ENCODE measurements at regions not wholly inside any gene's neighbourhood (a gene's known extent, or its start where the extent isn't known, plus 50 kb on each side); places are given as distances from the start of the nearest gene placed in this dataset.
"Not testable (repeated sequence)": the region's sequence is repeated elsewhere in the genome, so short reads cannot be mapped to it uniquely, and the experiment has no call there.

DNA sequence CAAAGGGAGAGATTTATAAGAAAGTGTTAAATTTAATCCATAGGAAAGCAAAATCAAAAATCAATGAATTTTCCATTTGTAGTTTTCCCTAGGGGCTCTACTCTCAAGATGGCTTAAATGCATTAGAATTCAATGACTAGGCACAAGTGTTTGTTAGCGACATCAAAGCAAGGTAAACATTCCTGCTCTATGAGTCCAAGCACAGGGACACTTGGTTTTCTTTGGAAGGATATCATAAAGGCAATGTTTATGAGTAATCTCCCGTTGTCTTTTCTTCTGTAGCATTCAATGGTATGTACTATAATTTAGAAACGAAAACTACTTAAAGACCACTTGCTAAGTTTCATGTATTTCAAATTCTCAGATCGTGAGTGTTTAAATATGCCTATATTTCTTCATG is 54.8 kb upstream of the ZNF717 start:
- H3K9me3 ChIP-seq; H3K9ac ChIP-seq (ENCODE audit: low read depth in 2 of 2, low read length in 2 of 2); H3K4me1 ChIP-seq; intact Hi-C loops (cut with DNase I); DNase-seq; H3K27me3 ChIP-seq; H3K4me3 ChIP-seq; H3K27ac ChIP-seq; H3K36me3 ChIP-seq: not testable (repeated sequence)

DNA sequence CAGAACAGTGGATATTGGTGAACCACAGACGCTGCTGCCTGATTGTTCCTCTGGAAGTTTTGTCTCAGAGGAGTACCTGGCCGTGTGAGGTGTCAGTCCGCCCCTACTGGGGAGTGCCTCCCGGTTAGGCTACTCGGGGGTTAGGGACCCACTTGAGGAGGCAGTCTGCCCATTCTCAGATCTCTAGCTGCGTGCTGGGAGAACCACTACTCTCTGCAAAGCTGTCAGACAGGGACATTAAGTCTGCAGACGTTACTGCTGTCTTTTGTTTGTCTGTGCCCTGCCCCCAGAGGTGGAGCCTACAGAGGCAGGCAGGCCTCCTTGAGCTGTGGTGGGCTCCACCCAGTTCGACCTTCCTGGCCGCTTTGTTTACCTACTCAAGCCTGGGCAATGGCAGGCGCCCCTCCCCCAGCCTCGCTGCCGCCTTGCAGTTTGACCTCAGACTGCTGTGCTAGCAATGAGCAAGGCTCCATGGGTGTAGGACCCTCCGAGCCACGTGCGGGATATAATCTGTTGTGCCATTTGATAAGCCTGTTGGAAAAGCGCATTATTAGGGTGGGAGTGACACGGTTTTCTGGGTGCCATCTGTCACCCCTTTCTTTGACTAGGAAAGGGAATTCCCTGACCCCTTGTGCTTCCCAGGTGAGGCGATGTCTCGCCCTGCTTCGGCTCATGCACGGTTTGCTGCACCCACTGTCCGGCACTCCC is 65.1 kb upstream of the ZNF717 start:
- H3K9ac ChIP-seq (ENCODE audit: low read depth in 2 of 2, low read length in 2 of 2); H3K4me1 ChIP-seq; H3K27me3 ChIP-seq; DNase-seq; H3K9me3 ChIP-seq; intact Hi-C loops (cut with DNase I); H3K36me3 ChIP-seq; H3K27ac ChIP-seq; H3K4me3 ChIP-seq: not testable (repeated sequence)

DNA sequence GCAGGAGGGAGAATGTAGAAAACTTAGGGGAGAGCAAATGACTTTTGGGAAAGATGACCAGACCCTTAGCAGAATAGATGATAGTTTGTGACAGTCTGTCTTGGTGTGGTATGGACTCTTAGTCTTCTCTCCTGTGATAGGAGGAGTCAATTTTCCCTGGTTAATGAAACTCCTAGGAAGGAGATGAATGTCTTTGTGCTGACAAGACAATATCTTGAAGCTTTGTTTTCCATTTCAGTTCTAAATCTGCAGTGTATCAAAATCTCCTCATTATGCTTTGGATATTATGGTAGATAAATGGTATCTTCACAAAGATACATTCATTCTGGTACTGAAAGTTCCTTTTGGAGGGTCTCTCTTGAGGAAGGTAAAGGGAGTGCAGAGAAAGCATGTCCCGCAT is 77.8 kb upstream of the ZNF717 start:
- intact Hi-C loops (cut with DNase I), result no loop called here
- H3K36me3 ChIP-seq, result no peaks in the 10 kb centered on the region

DNA sequence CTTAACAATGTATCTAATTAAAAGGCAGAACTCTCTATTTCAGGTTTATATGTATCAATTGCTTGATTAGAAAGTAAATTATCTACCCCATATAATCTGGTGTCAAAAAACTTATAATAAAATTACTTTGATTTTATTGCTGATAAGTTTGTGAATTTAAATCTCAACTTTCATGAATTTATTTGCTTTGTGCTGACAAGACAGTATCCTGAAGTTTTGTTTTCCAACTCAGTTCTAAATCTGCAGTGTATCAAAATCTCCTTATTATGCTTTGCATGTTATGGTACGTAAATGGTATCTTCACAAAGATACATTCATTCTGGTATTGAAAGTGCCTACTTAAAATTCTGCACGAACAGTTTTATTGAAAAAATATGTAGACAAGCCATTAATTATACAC is 78.5 kb upstream of the ZNF717 start:
- Histone ChIP-seq H3K4me3 (no peak overlapping the region), H3K36me3 (no peaks in the 10 kb centered on the region), H3K9me3 (no peaks in the 10 kb centered on the region), H3K27me3 (no peaks in the 10 kb centered on the region), H3K9ac (ENCODE audit: low read depth in 2 of 2, low read length in 2 of 2) (no peak overlapping the region), H3K27ac (no peak overlapping the region), H3K4me1 (no peaks in the 10 kb centered on the region)
- no peak for DNase-seq
- intact Hi-C loops (cut with DNase I), result no loop called here
- TF ChIP-seq, protein P1, sequence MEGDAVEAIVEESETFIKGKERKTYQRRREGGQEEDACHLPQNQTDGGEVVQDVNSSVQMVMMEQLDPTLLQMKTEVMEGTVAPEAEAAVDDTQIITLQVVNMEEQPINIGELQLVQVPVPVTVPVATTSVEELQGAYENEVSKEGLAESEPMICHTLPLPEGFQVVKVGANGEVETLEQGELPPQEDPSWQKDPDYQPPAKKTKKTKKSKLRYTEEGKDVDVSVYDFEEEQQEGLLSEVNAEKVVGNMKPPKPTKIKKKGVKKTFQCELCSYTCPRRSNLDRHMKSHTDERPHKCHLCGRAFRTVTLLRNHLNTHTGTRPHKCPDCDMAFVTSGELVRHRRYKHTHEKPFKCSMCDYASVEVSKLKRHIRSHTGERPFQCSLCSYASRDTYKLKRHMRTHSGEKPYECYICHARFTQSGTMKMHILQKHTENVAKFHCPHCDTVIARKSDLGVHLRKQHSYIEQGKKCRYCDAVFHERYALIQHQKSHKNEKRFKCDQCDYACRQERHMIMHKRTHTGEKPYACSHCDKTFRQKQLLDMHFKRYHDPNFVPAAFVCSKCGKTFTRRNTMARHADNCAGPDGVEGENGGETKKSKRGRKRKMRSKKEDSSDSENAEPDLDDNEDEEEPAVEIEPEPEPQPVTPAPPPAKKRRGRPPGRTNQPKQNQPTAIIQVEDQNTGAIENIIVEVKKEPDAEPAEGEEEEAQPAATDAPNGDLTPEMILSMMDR (IDR thresholded peaks at IDR 0.05), result no peak

More for the DNA sequence above, 77.8 kb upstream of the ZNF717 start:
- no peak for DNase-seq
- no peak overlapping the region for H3K27ac ChIP-seq
- TF ChIP-seq, protein P1 (IDR thresholded peaks at IDR 0.05), result no peak
- H3K9me3 ChIP-seq, result no peaks in the 10 kb centered on the region
- H3K4me1 ChIP-seq, result no peaks in the 10 kb centered on the region
- no peaks in the 10 kb centered on the region for H3K27me3 ChIP-seq
- H3K4me3 ChIP-seq, result no peak overlapping the region
- no peak overlapping the region for H3K9ac ChIP-seq (ENCODE audit: low read depth in 2 of 2, low read length in 2 of 2)

DNA sequence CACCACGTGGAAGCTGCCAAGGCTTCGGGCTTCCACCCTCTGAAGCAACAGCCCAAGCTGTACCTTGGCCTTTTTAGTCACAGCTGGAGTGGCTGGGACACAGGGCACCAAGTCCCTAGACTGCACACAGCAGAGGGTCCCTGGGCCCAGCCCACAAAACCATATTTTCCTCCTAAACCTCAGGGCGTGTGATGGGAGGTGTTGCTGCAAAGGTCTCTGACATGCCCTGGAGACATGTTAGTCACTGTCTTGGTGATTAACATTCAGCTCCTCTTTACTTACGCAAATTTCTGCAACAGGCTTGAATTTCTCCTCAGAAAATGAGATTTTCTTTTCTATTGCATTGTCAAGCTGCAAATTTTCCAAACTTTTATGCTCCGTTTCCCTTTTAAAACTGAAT is 98.4 kb upstream of the ZNF717 start:
- DNase-seq; H3K9me3 ChIP-seq; intact Hi-C loops (cut with DNase I); H3K27me3 ChIP-seq; H3K4me3 ChIP-seq; H3K4me1 ChIP-seq; H3K27ac ChIP-seq; H3K9ac ChIP-seq (ENCODE audit: low read depth in 2 of 2, low read length in 2 of 2); H3K36me3 ChIP-seq: not testable (repeated sequence)

DNA sequence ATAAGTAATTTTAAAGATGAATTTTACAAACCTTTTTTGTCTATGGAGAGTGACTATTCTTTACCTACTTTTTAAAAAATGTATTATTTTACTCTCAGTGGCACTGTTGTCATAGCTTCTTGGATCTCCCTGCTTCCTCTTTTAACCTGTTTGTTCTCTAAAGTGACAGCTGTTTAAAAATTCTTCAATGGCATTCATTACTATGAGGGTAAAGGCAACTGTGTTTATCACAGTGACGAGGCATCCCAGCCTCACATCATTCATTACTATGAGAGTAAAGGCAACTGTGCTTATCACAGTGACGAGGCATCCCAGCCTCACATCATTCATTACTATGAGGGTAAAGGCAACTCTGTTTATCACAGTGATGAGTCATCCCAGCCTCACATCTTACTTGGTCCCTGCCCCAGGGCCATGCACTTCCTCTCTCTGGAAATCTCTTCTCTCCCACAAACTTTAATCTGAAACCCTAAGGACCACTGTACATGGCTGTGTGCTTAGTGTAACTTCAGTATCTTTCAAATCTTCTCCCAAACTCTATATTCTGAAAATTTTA is 101.7 kb upstream of the ZNF717 start:
- Histone ChIP-seq H3K36me3 (no peaks in the 10 kb centered on the region), H3K4me3 (no peak overlapping the region), H3K4me1 (no peaks in the 10 kb centered on the region), H3K27ac (no peak overlapping the region), H3K9me3 (peaks cover 3% of the 10 kb centered on the region), H3K27me3 (no peaks in the 10 kb centered on the region), H3K9ac (ENCODE audit: low read depth in 2 of 2, low read length in 2 of 2) (no peak overlapping the region)
- intact Hi-C loops (cut with DNase I), result no loop called here
- TF ChIP-seq, protein P1 (IDR thresholded peaks at IDR 0.05), result no peak
- no peak for DNase-seq

DNA sequence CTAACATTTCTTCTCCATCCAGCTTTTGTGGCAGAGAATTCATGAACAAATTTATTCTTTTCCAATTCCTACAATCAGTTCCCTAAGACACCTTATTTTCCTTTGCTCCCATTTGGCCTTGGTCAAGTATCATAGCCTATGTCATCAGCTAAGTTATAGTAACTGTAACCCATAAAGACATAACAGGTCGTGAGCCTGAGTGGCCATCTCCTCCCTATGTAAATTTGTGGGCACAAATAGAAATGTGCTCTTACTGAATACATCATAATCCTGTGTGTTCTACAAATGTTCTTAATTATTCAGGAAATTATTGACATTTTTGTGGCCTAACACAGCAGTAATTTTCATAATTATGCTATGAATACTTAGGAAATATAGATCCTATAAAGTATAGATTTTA is 108.9 kb upstream of the ZNF717 start:
- TF ChIP-seq, protein P1 (IDR thresholded peaks at IDR 0.05), result no peak
- intact Hi-C loops (cut with DNase I), result no loop called here
- H3K9me3 ChIP-seq, result no peaks in the 10 kb centered on the region
- no peaks in the 10 kb centered on the region for H3K4me1 ChIP-seq
- no peak for DNase-seq
- H3K4me3 ChIP-seq, result no peak overlapping the region
- H3K36me3 ChIP-seq, result no peaks in the 10 kb centered on the region
- H3K9ac ChIP-seq (ENCODE audit: low read depth in 2 of 2, low read length in 2 of 2), result no peak overlapping the region
- H3K27me3 ChIP-seq, result no peaks in the 10 kb centered on the region
- H3K27ac ChIP-seq, result no peak overlapping the region

All from colonic mucosa (tissue), 4 donors.